ENCODE measurements at regions not wholly inside any gene's neighbourhood (a gene's known extent, or its start where the extent isn't known, plus 50 kb on each side); places are given as distances from the start of the nearest gene placed in this dataset.

DNA sequence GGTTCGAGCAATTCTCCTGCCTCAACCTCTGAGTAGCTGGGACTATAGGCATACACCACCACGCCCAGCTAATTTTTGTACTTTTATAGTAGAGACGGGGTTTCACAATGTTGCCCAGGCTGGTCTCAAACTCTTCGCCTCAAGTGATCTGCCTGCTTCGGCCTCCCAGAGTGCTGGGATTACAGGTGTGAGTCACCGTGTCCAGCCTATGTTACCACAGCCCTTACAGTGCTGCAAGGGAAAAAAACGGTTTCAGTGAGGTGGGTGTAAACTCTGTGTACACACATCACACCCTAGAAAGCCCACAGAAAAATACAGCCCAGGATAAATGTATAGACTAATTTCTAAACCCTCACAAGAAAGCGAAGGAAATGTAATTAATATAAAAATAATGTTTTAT lies 103.5 kb upstream of the AKAP13 start:
- WGBS, 5 donors: 80 to 92% (median 86%) methylated on average over 8 of the region's 8 CpGs
- intact Hi-C loops (cut with DNase I; ENCODE audit: low total_unique reads): no loop called here
- no peak overlapping the region for H3K27ac ChIP-seq

DNA sequence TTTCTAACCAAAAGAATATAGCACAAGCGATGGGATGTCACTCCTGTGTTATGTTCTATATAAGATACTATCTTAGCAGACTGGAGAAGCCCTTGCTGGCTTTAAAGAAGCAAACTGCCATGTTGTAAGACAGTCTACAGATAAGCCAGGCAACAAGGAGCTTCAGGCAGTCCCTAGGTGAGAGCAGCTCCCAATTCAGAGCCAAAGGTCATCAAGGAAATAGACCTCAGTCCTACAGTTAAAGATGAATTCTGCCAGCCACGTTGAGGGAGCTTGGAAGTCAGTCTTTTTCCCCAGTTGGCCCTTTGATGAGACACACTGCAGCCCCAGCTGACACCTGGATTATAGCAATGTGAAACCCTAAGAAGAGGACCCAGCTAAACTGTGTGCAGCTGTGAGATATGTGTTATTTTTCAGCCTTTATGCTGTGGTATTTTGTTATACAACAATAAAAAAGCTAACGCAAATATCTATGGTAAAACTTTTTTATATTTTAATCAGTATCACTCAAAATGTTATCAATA lies 102.5 kb upstream of the AKAP13 start:
- DNase-seq: no peak
- no peak for TF ChIP-seq EP300 (IDR thresholded peaks at IDR 0.05)
- TF ChIP-seq POLR2A (IDR thresholded peaks at IDR 0.05): no peak
- TF ChIP-seq, protein P1, sequence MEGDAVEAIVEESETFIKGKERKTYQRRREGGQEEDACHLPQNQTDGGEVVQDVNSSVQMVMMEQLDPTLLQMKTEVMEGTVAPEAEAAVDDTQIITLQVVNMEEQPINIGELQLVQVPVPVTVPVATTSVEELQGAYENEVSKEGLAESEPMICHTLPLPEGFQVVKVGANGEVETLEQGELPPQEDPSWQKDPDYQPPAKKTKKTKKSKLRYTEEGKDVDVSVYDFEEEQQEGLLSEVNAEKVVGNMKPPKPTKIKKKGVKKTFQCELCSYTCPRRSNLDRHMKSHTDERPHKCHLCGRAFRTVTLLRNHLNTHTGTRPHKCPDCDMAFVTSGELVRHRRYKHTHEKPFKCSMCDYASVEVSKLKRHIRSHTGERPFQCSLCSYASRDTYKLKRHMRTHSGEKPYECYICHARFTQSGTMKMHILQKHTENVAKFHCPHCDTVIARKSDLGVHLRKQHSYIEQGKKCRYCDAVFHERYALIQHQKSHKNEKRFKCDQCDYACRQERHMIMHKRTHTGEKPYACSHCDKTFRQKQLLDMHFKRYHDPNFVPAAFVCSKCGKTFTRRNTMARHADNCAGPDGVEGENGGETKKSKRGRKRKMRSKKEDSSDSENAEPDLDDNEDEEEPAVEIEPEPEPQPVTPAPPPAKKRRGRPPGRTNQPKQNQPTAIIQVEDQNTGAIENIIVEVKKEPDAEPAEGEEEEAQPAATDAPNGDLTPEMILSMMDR (IDR thresholded peaks at IDR 0.05): no peak
- intact Hi-C loops (cut with DNase I; ENCODE audit: low total_unique reads): no loop called here
- Histone ChIP-seq H3K36me3 (no peaks in the 10 kb centered on the region), H3K4me3 (no peak overlapping the region), H3K9me3 (no peaks in the 10 kb centered on the region), H3K27me3 (no peaks in the 10 kb centered on the region), H3K4me1 (peaks cover 0 to 4% (median 0%) of the 10 kb centered on the region in 4 donors), H3K27ac (no peak overlapping the region)
- WGBS, 5 donors: 74 to 83% (median 79%) methylated on average over 3 of the region's 3 CpGs

More for the DNA sequence above, 103.5 kb upstream of the AKAP13 start:
- Histone ChIP-seq H3K4me1 (no peaks in the 10 kb centered on the region), H3K4me3 (no peak overlapping the region), H3K9me3 (no peaks in the 10 kb centered on the region), H3K27me3 (no peaks in the 10 kb centered on the region), H3K36me3 (no peaks in the 10 kb centered on the region)
- TF ChIP-seq EP300 (IDR thresholded peaks at IDR 0.05) (no peak), POLR2AphosphoS5 (IDR thresholded peaks at IDR 0.05) (no peak), POLR2A (IDR thresholded peaks at IDR 0.05) (no peak)
- TF ChIP-seq, protein P1 (IDR thresholded peaks at IDR 0.05): no peak
- DNase-seq: no peak

DNA sequence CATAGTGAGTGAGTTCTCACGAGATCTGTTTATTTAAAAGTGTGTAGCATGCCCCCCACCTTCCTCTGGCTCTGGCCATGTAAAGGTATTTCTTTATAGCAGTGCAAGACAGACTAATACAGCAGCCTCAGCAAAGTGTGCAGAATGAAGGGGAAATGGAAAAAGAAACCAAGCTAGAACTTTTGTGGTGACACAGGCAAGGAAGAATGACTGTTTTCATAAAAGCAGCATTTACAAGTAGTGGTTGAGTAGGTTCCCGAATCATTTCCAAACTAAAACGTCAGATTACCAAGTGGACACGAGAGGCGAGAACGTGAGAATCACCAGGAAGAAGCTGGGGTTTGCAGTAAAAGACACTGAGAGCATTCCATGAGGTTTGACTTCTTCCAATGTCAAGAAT lies 100.2 kb upstream of the AKAP13 start:
- H3K4me1 ChIP-seq: peaks cover 0 to 4% (median 0%) of the 10 kb centered on the region in 4 donors
- no peak overlapping the region for H3K4me3 ChIP-seq
- no peaks in the 10 kb centered on the region for H3K27me3 ChIP-seq
- no peak for TF ChIP-seq POLR2AphosphoS5 (IDR thresholded peaks at IDR 0.05)
- TF ChIP-seq, protein P1 (IDR thresholded peaks at IDR 0.05): no peak
- TF ChIP-seq EP300 (IDR thresholded peaks at IDR 0.05): no peak
- TF ChIP-seq POLR2A (IDR thresholded peaks at IDR 0.05): no peak
- WGBS, 5 donors: 75 to 85% (median 81%) methylated on average over 6 of the region's 6 CpGs
- no peaks in the 10 kb centered on the region for H3K9me3 ChIP-seq
- no peaks in the 10 kb centered on the region for H3K36me3 ChIP-seq
- no peak overlapping the region for H3K27ac ChIP-seq
- DNase-seq: no peak
- intact Hi-C loops (cut with DNase I; ENCODE audit: low total_unique reads): no loop called here

DNA sequence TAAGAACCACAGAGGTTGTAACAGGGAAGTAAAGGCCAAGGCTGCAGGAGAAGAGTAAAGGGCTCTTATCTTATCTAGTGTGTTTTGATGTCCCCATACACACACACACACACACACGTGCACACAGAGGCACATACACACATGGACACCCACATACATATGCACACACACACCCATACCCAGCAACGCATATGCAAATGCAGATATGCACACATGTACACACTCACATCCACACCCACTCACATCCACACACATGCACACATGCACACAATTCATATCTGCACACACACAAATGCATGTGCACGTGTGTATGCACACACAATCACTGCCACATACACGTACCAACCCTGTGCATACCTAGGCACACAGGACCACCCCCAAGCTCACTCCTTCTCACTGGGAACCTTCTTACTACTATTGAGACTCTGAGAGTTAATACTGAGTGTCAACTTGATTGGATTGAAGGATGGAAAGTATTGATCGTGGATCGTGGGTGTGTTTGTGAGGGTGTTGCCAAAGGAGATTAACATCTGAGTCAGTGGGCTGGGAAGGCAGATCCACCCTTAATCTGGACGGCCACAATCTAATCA lies 99.0 kb upstream of the AKAP13 start:
- H3K4me3 ChIP-seq: no peak overlapping the region
- no peak for TF ChIP-seq EP300 (IDR thresholded peaks at IDR 0.05)
- no peak for TF ChIP-seq POLR2AphosphoS5 (IDR thresholded peaks at IDR 0.05)
- TF ChIP-seq POLR2A (IDR thresholded peaks at IDR 0.05): no peak
- TF ChIP-seq, protein P1 (IDR thresholded peaks at IDR 0.05): no peak
- no peak for DNase-seq
- H3K4me1 ChIP-seq: peaks cover 0 to 4% (median 0%) of the 10 kb centered on the region in 4 donors
- H3K27ac ChIP-seq: no peak overlapping the region
- WGBS, 5 donors: 65 to 71% (median 66%) methylated on average over 7 of the region's 7 CpGs
- no peaks in the 10 kb centered on the region for H3K36me3 ChIP-seq
- no peaks in the 10 kb centered on the region for H3K27me3 ChIP-seq
- no peaks in the 10 kb centered on the region for H3K9me3 ChIP-seq
- intact Hi-C loops (cut with DNase I; ENCODE audit: low total_unique reads): no loop called here

Data from stomach (tissue), 8 donors.